ENCODE measurements at regions not wholly inside any gene's neighbourhood (a gene's known extent, or its start where the extent isn't known, plus 50 kb on each side); places are given as distances from the start of the nearest gene placed in this dataset.

GRCh38 chr14:95408731-95409476 is 89.2 kb upstream of the CLMN start:
- no peak for TF ChIP-seq ZNF8 (CRISPR knock-in tag; IDR thresholded peaks at IDR 0.05)
- no peak for TF ChIP-seq CREB5 (CRISPR knock-in tag; IDR thresholded peaks at IDR 0.05; ENCODE audit: low read depth)
